Muscle of arm (tissue), 1 donor: ENCODE measurements at regions not wholly inside any gene's neighbourhood (a gene's known extent, or its start where the extent isn't known, plus 50 kb on each side); places are given as distances from the start of the nearest gene placed in this dataset.
A peak's percentile ranks its signal among the peaks of the same experiment; 100 is the strongest.

Experiments used
- DNase-seq: peaks from one replicate; pipeline ENCODE4 v3.0.0-alpha.2; 2013

DNA sequence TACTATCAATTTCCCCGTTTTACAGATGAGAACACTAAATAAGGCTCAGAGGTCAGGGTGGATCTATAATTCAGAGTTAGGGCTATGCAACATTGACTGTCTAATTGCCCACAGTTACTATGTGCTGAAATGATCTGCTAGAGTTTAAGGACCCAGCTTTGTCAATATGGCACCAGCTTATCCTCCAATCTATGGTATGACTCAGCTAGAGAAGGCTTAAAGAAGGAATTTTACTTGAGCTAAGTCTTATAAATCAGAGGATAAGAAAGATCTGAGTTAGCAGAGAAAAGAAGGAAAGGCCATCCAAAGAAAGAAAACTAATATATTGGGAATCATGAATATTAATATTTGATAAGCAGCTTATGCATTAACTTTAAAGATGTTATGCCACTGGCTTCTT, 78.1 kb downstream of the ASB9 start:
- no peak for DNase-seq

GRCh38 chrX:15188039-15188438, 81.8 kb downstream of the ASB9 start:
- no peak for DNase-seq

GRCh38 chrX:15177316-15177715, 92.6 kb downstream of the ASB9 start:
- no peak for DNase-seq

- no peak for DNase-seq
Measured at GRCh38 chrX:15173411-15173810, 96.5 kb downstream of the ASB9 start.

DNA sequence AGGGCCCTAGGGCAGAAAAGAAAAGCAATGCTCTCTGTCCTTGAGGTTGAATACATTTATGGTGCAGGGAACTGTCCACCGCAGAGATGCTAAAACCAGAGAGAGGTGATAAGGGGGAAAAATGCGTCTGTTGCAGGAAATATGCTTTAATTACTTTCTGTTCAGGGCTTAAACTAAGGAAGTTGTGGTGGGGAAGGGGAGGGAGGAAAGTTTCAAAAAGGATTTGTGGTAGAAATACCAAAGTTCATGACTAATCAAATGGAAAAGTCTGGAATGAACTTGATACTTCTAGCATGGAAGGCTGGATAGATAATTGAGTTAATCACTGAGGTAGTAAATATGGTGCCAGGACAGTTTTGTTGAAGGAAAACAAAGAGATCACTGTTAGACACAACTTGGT, 99.0 kb downstream of the ASB9 start:
- no peak for DNase-seq

- no peak for DNase-seq
Measured at GRCh38 chrX:15167826-15168225, 102.1 kb downstream of the ASB9 start.

- DNase-seq: no peak
Measured at GRCh38 chrX:15165832-15166231, 104.1 kb downstream of the ASB9 start.

- DNase-seq: no peak
Measured at GRCh38 chrX:15163131-15163530, 106.8 kb downstream of the ASB9 start.

DNA sequence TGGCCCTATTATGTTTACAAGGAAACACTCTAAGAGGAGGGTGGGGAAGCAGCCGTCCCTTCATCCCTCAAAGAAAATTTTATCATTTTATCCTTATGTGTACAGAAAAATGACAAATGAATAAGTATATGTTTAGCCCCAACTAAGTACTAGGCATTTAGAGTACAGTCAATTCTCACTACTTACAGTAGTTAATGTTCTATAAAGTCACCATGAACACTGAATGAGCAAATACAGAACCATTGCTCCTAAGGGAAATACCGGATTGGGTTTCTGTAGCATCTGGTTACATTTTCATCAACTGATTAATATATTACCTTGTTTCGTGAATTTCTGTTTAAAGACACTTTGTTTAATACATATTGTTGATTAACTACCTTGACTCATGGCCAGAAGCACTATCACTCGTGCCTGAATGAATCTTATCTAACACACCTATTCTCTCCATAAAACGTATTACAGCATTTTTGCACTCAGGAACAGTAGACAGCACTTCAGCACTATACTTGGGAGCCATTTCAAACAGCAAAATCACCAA, 109.3 kb downstream of the ASB9 start:
- no peak for DNase-seq

DNA sequence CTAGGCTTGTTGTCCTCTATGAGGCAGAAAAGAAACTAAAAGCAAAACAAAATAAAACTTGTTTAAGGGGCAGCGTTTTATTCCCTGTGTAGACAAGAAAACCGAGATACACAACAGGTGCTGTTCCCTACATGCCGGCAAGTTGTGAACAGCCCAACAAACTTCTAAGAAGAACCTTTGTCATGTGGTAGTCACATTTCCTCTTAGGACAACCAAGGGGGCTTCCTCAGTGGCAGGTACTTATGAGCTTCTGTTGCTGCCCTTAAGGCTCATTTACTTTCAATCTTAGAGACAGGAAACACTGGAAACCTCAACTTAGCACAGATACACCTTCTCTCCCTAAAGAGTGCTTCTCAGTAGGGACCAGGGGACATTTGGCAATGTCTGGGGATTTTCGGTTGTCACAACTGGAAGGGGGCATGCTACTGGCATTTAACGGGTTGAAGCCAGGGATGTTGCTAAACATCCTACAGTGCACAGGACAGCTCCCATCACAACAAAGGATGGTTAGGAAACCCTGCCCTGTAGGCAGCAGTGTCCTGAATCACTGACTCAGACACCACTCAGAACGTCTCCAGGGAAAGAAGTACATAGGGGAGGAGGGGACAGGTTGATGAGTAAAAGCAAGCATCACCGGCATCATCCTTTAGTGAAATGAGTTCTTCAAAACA, 111.0 kb downstream of the ASB9 start:
- no peak for DNase-seq

GRCh38 chrX:15158350-15158735, 111.5 kb downstream of the ASB9 start:
- no peak for DNase-seq

GRCh38 chrX:15157624-15158023, 112.3 kb downstream of the ASB9 start:
- no peak for DNase-seq

- DNase-seq: no peak
Measured at GRCh38 chrX:15151267-15152186, 118.4 kb downstream of the ASB9 start.

DNA sequence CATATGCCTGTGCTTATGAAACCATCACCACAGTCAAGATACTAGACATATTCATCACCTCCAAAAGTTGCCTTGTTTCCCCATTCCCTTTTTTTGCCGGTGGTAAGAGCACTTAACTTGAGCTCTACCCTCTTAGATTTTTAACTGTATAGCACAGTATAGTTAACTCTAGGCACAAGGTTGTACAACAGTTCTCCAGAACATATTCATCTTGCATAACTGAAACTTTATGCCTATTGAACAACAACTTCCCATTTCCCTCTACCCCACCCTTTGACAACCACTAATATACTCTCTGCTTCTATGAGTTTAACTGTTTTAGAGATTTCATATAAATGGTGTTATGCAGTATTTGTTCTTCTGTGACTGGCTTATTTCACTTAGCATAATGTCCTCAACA, 119.3 kb downstream of the ASB9 start:
- no peak for DNase-seq

DNA sequence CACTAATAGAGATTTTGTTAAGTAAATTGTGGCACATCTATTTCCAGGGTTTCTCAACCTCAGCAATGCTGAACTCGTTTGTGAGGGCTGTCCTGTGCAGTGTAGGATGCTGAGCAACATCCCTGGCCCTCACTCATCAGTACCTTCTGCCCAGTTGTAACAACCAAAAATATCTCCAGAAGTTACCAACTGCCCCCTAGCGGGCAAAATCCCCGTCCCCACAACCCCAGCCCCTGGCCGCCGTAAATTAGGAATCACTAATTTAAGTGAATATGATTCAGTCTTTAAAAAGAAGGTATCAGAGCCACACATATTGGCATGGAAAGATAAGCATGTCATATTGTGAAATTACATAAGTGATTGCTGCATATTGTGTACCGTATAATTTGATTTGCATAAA, 123.4 kb downstream of the ASB9 start:
- DNase-seq: no peak

- DNase-seq: no peak
Measured at GRCh38 chrX:15143825-15144121, 126.1 kb downstream of the ASB9 start.

DNA sequence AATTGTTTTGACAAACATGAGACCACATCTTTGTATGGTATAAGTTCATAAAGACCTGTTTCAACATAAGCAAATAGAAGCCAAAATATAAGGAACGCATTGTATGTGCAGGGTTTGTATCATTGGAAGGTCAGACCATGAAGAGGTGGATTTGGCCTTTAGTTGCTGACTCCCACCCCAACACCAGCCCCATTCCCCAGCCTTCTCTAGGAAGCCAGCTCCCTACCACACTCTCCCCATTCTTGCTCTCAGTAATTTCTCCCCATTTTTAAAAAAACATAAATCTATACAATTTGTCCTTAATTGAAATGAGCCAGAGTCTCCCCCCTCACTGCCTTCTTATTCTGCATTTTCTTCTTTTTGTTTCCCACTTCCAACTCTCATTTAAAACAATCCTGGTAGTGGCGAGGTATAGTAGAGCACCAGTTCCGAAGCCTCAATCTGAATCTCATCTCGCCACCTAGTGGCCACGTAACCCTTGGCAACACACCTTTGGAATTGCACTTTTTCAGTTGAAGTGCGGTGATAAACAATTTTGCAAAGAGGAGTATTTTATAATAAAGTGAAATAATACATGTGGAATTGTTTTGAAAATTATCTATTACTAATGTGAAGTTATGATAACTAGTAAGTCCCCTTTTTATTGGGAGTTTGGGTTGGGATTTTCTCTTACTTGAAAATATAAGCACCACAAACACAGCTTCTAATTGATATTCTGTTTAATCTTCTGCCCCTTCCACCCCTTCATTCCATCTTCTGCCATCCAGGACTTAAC, 126.6 kb downstream of the ASB9 start:
- peak; percentile 46 for DNase-seq

DNA sequence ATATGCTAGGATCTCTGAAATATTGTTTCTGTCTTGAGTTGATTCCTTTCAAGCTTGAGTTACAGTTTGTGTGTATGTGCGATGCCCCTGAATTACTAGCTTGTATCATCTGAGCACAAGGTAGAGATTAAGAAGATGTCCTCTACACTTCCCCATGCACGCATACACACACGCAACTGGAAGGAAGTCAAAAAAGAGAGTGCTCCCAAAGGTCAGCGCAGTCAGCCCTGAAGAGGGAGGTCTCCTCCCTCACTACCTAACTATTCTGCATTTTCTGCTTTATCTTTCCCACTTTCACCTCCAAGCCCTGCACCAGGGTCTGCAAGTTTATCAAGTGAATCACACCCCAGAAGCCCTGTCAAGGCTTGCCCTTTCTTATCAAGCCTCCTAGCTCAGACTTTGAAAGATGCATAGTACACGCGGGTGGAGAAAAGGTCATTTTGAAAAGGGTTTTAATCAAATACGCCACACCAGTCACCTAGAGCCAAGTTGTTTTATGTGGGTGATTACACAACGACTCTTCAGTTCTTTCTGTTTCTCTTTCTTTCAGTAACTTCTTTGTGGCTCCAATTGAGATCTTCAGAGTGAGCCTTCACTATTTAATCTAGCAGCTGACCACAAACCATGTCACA, 127.7 kb downstream of the ASB9 start:
- DNase-seq: no peak

DNA sequence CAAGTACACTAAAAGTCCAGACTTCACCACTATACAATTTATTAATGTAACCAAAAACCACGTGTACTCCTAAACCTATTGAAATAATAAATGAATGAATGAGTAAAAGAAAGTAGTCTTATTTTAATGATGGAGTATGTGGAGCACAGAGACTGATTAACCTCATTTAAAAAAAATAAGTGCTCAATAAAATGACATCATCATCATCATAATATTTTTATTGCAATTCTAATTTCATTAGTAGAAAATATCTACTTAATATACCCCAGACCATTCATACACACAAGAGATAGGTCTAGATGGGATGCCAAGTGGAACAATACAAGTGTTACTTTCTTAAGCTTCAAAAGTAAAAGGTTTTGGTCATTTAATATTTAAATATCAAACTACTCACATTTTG, 133.1 kb downstream of the ASB9 start:
- no peak for DNase-seq

DNA sequence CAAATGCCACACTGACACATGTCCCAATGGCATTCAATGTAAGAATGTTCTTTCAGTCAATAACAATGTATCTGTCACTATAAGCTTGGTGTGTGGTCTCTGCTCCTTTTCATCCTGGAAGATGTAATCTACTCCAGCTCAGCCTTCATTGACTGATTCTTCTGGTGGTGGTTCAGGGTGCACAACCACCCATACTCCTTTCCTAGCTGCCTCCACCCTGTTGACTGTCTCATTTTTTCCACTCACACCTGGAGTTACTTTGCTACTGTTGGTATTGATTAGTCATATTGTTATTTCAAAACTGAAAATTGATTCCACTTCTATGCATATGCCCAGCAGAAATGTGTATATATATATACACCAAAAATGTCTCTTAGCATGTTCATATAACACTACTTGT, 140.5 kb downstream of the ASB9 start:
- no peak for DNase-seq

DNA sequence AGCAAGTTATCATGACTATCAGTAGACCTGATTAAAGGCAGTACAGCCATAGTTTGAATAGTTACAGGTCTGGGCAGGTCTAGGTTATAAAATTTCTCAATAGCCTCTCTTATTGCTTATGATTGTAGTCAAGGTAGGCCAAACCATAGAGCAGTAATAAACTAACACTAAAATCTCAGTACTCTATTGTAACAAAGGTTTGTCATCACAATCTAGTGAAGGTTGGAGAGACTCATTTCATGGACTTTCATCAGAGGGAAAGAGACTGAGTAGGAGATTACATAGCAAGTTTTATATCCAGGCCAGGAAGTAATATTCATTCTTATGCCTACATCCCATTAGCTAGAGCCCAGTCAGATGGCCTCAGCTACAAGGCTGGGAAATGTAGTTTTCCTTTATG, 141.0 kb downstream of the ASB9 start:
- no peak for DNase-seq

DNA sequence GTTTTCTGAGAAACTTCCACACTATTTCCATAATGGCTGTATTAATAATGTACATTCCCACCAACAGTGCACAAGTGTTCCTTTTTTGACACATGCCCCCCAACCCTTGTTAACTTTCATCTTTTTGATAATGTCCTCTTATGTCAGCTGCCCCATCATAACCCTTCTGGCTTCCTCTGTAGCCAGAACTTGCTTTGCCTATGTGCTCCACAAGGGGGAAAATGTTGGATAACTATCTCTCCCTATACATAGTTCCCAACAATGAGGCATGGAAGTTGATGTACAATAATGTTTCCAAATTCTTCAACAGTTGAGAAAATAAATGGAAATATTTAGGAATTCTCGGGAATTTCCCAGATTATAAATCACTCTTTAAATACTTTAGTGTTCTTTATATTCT, 142.9 kb downstream of the ASB9 start:
- no peak for DNase-seq
